CD14-positive monocyte (primary cell): ENCODE measurements at regions not wholly inside any gene's neighbourhood (a gene's known extent, or its start where the extent isn't known, plus 50 kb on each side); places are given as distances from the start of the nearest gene placed in this dataset.

Experiments used
- DNase-seq, 3 donors: peaks; one replicate each; pipeline ENCODE4 v3.0.0-alpha.2; 2011 to 2022
- H2AFZ ChIP-seq: 2 replicates; pipeline ENCODE4 v1.6.0; 2012; ENCODE audit warnings: mild to moderate bottlenecking, low read depth, low read length, inconsistent platforms; ENCODE audit not compliant: insufficient read depth, poor library complexity, severe bottlenecking
- H3K27ac ChIP-seq, 2 donors: 1 replicate in 1 of 2; 2 replicates in 1 of 2; pipeline ENCODE4 v1.5.1; 2012 to 2013; ENCODE audit warnings: low read length in 2 of 2, control low read depth in 1 of 2, inconsistent platforms in 1 of 2, low read depth in 1 of 2, mild to moderate bottlenecking in 1 of 2
- H3K27me3 ChIP-seq, 2 donors: one replicate each; pipeline versions ENCODE4 v1.6.0 to v1.6.1; 2011 to 2013; ENCODE audit warnings: low read length in 2 of 2; ENCODE audit not compliant: control insufficient read depth in 2 of 2, insufficient read depth in 2 of 2
- H3K36me3 ChIP-seq, 2 donors: replicated peaks in 1 of 2; 1 replicate in 1 of 2; 2 replicates in 1 of 2; pipeline versions ENCODE4 v1.5.1 to v1.6.1; 2012 to 2013; ENCODE audit warnings: low read length in 2 of 2, control low read depth in 1 of 2, inconsistent platforms in 1 of 2, mild to moderate bottlenecking in 1 of 2; ENCODE audit not compliant: insufficient read depth in 2 of 2, control insufficient read depth in 1 of 2
- H3K4me1 ChIP-seq, 2 donors: 1 replicate in 1 of 2; 2 replicates in 1 of 2; pipeline versions ENCODE4 v1.5.1 to v1.6.1; 2012 to 2013; ENCODE audit warnings: low read length in 2 of 2, control low read depth in 1 of 2, inconsistent platforms in 1 of 2, mild to moderate bottlenecking in 1 of 2, moderate library complexity in 1 of 2; ENCODE audit not compliant: insufficient read depth in 2 of 2, control insufficient read depth in 1 of 2
- H3K4me2 ChIP-seq: replicated peaks from 2 replicates; pipeline ENCODE3; 2012; ENCODE audit warnings: low read length, moderate library complexity, mild to moderate bottlenecking; ENCODE audit not compliant: poor library complexity, severe bottlenecking; ENCODE audit errors: extremely low read depth
- H3K4me3 ChIP-seq, 3 experiments: fragments of 200-600 bp in 1 of 3; sonication (generic) in 1 of 3; replicated peaks in 1 of 3; 1 replicate in 2 of 3; 2 replicates in 1 of 3; pipeline ENCODE4 v1.5.1; 2011 to 2013; ENCODE audit warnings: low read length in 3 of 3, mild to moderate bottlenecking in 3 of 3, control low read depth in 2 of 3, low read depth in 2 of 3, inconsistent platforms in 1 of 3, moderate library complexity in 1 of 3
- H3K79me2 ChIP-seq: 2 replicates; pipeline ENCODE4 v1.6.0; 2012; ENCODE audit warnings: mild to moderate bottlenecking, control low read depth, inconsistent platforms, low read length, moderate library complexity; ENCODE audit not compliant: insufficient read depth
- H3K9ac ChIP-seq: 2 replicates; pipeline ENCODE4 v1.6.0; 2017; ENCODE audit warnings: low read length, mild to moderate bottlenecking; ENCODE audit not compliant: insufficient read depth, poor library complexity, severe bottlenecking
- H3K9me3 ChIP-seq, 2 donors: replicated peaks in 1 of 2; 1 replicate in 1 of 2; 2 replicates in 1 of 2; pipeline versions ENCODE4 v1.5.1 to v1.6.1; 2012 to 2013; ENCODE audit warnings: low read length in 2 of 2, control low read depth in 1 of 2; ENCODE audit not compliant: control insufficient read depth in 1 of 2, insufficient read depth in 1 of 2
- H4K20me1 ChIP-seq: 2 replicates; pipeline ENCODE4 v1.6.0; 2012; ENCODE audit warnings: mild to moderate bottlenecking, low read length, control low read depth, moderate library complexity; ENCODE audit not compliant: insufficient read depth
- H3K27ac Mint-ChIP-seq, 7 donors: one replicate each; pipeline ENCODE4 v1.8.0; 2020; ENCODE audit warnings: mild to moderate bottlenecking in 7 of 7, mixed read lengths in 7 of 7, moderate library complexity in 6 of 7, inconsistent platforms in 2 of 7
- H3K27me3 Mint-ChIP-seq, 3 donors: one replicate each; pipeline ENCODE4 v1.8.0; 2021 to 2022; ENCODE audit warnings: low read depth in 3 of 3, mild to moderate bottlenecking in 3 of 3, mixed read lengths in 3 of 3, moderate library complexity in 3 of 3, inconsistent platforms in 1 of 3
- H3K36me3 Mint-ChIP-seq, 2 donors: one replicate each; pipeline ENCODE4 v1.8.0; 2020; ENCODE audit warnings: mixed read lengths in 2 of 2, inconsistent platforms in 1 of 2, mild to moderate bottlenecking in 1 of 2
- H3K4me1 Mint-ChIP-seq: one replicate; pipeline ENCODE4 v1.8.0; 2020; ENCODE audit warnings: mild to moderate bottlenecking, mixed read lengths
- H3K4me3 Mint-ChIP-seq, 2 donors: one replicate each; pipeline ENCODE4 v1.8.0; 2020; ENCODE audit warnings: mild to moderate bottlenecking in 2 of 2, mixed read lengths in 2 of 2, moderate library complexity in 1 of 2
- H3K9me3 Mint-ChIP-seq, 7 donors: one replicate each; pipeline ENCODE4 v1.8.0; 2020 to 2022; ENCODE audit warnings: mixed read lengths in 7 of 7, mild to moderate bottlenecking in 6 of 7, moderate library complexity in 6 of 7, inconsistent platforms in 2 of 7
- CTCF ChIP-seq: fragments of 200-600 bp; IDR thresholded peaks from one replicate; pipeline ENCODE4 v1.8.0; 2022; ENCODE audit warnings: antibody characterized with exemption, mild to moderate bottlenecking
- WGBS: methylation state at CpG from one replicate; pipeline ENCODE4 v1.1.5; 2013; ENCODE audit warnings: missing lambda C conversion rate; ENCODE audit not compliant: insufficient coverage; 5-methylcytosine and 5-hydroxymethylcytosine counted together
- intact Hi-C, 2 donors: fragments of 100-400 bp; cut with micrococcal nuclease; formaldehyde crosslinking; loops; one replicate each; pipeline versions ENCODE4 v1.15.0 to v1.15.1; 2023

GRCh38 chr9:31168161-31168560 is 1216.3 kb upstream of the ACO1 start:
- no peaks in the 10 kb centered on the region for H3K36me3 Mint-ChIP-seq
- H3K9me3 ChIP-seq: peaks cover 5 to 10% of the 10 kb centered on the region in 2 donors
- intact Hi-C loops: no loop called here
- no peaks in the 10 kb centered on the region for H3K4me1 ChIP-seq
- H2AFZ ChIP-seq: no peak overlapping the region
- H4K20me1 ChIP-seq: no peaks in the 10 kb centered on the region
- H3K27me3 ChIP-seq: no peaks in the 10 kb centered on the region
- TF ChIP-seq CTCF: no peak
- no peak overlapping the region for H3K9ac ChIP-seq
- H3K27ac Mint-ChIP-seq: no peak overlapping the region
- H3K9me3 Mint-ChIP-seq: peaks cover 2 to 15% (median 7%) of the 10 kb centered on the region in 7 donors
- H3K27me3 Mint-ChIP-seq: peaks cover 0 to 1% (median 0%) of the 10 kb centered on the region in 3 donors
- H3K27ac ChIP-seq: no peak overlapping the region
- H3K4me3 ChIP-seq: no peak overlapping the region
- DNase-seq: no peak
- no peak overlapping the region for H3K4me3 Mint-ChIP-seq
- no peaks in the 10 kb centered on the region for H3K36me3 ChIP-seq
- H3K4me1 Mint-ChIP-seq: no peaks in the 10 kb centered on the region
- H3K4me2 ChIP-seq: no peak overlapping the region
- H3K79me2 ChIP-seq: no peaks in the 10 kb centered on the region

GRCh38 chr9:31174681-31175080 is 1209.8 kb upstream of the ACO1 start:
- H3K36me3 Mint-ChIP-seq: no peaks in the 10 kb centered on the region
- Histone ChIP-seq H3K27me3 (no peaks in the 10 kb centered on the region), H3K4me2 (no peak overlapping the region), H3K36me3 (no peaks in the 10 kb centered on the region), H3K9ac (no peak overlapping the region), H2AFZ (no peak overlapping the region), H3K27ac (no peak overlapping the region), H3K4me1 (no peaks in the 10 kb centered on the region), H3K4me3 (no peak overlapping the region), H4K20me1 (no peaks in the 10 kb centered on the region), H3K9me3 (no peaks in the 10 kb centered on the region), H3K79me2 (no peaks in the 10 kb centered on the region)
- peaks cover 0 to 2% (median 0%) of the 10 kb centered on the region in 7 donors for H3K9me3 Mint-ChIP-seq
- TF ChIP-seq CTCF: no peak
- intact Hi-C loops: no loop called here
- H3K4me1 Mint-ChIP-seq: no peaks in the 10 kb centered on the region
- WGBS: no CpG with 5 or more reads among the region's 2 CpGs
- no peak overlapping the region for H3K27ac Mint-ChIP-seq
- H3K4me3 Mint-ChIP-seq: no peak overlapping the region
- no peaks in the 10 kb centered on the region for H3K27me3 Mint-ChIP-seq
- DNase-seq: no peak
